Activated naive CD4-positive, alpha-beta T cell treated with anti-CD3 and anti-CD28 coated beads, Interleukin-2, amount 50 U/mL, for 72 hours (primary cell): ENCODE measurements at regions not wholly inside any gene's neighbourhood (a gene's known extent, or its start where the extent isn't known, plus 50 kb on each side); places are given as distances from the start of the nearest gene placed in this dataset.

Experiments
- ATAC-seq, 2 donors: fragments of 150-1000 bp; cut with Tn5 transposase; 2 replicates each; pipeline ENCODE4 v1.10.0; 2021; ENCODE audit warnings: mild to moderate bottlenecking in 2 of 2, moderate library complexity in 2 of 2
- DNase-seq, 2 donors: peaks; one replicate each; pipeline ENCODE4 v3.0.0; 2021 to 2022; ENCODE audit warnings: low spot score in 2 of 2
- H3K27ac Mint-ChIP-seq, 2 donors: one replicate each; pipeline ENCODE4 v1.8.0; 2022; ENCODE audit warnings: mild to moderate bottlenecking in 2 of 2, mixed read lengths in 2 of 2
- H3K36me3 Mint-ChIP-seq, 2 donors: one replicate each; pipeline ENCODE4 v1.8.0; 2022; ENCODE audit warnings: mixed read lengths in 2 of 2
- H3K9me3 Mint-ChIP-seq, 2 donors: one replicate each; pipeline ENCODE4 v1.8.0; 2022; ENCODE audit warnings: mixed read lengths in 2 of 2

GRCh38 chr10:4456279-4456678, 369.7 kb upstream of the AKR1E2 start:
- H3K27ac Mint-ChIP-seq = no peak overlapping the region
- no peaks in the 10 kb centered on the region for H3K9me3 Mint-ChIP-seq
- DNase-seq (no peak), ATAC-seq (no peak)
- no peaks in the 10 kb centered on the region for H3K36me3 Mint-ChIP-seq

- ATAC-seq (no peak), DNase-seq (no peak)
- H3K9me3 Mint-ChIP-seq = no peaks in the 10 kb centered on the region
- H3K36me3 Mint-ChIP-seq = no peaks in the 10 kb centered on the region
- H3K27ac Mint-ChIP-seq = no peak overlapping the region
These were observed 372.1 kb upstream of the AKR1E2 start for GRCh38 chr10:4453950-4454349.

- no peaks in the 10 kb centered on the region for H3K36me3 Mint-ChIP-seq
- ATAC-seq (no peak), DNase-seq (no peak)
- no peak overlapping the region for H3K27ac Mint-ChIP-seq
- H3K9me3 Mint-ChIP-seq = no peaks in the 10 kb centered on the region
These were observed 372.7 kb upstream of the AKR1E2 start for GRCh38 chr10:4453276-4453675.

- ATAC-seq (peak; percentile 39 to 51), DNase-seq (no peak)
- no peak overlapping the region for H3K27ac Mint-ChIP-seq
- peaks cover 0 to 3% of the 10 kb centered on the region in 2 donors for H3K9me3 Mint-ChIP-seq
- H3K36me3 Mint-ChIP-seq = no peaks in the 10 kb centered on the region
These were observed 374.8 kb upstream of the AKR1E2 start for GRCh38 chr10:4450981-4451908.

GRCh38 chr10:4450169-4450568, 375.8 kb upstream of the AKR1E2 start:
- peaks cover under 1 to 8% of the 10 kb centered on the region in 2 donors for H3K9me3 Mint-ChIP-seq
- no peak for DNase-seq
- peaks cover 0 to 2% of the 10 kb centered on the region in 2 donors for H3K36me3 Mint-ChIP-seq
- no peak overlapping the region for H3K27ac Mint-ChIP-seq
- no peak for ATAC-seq

- Mint-ChIP-seq H3K27ac (no peak overlapping the region), H3K9me3 (peaks cover 8 to 19% of the 10 kb centered on the region in 2 donors), H3K36me3 (peaks cover 7 to 9% of the 10 kb centered on the region in 2 donors)
- DNase-seq (no peak), ATAC-seq (no peak)
These were observed 378.0 kb upstream of the AKR1E2 start for GRCh38 chr10:4448030-4448429.

- H3K27ac Mint-ChIP-seq = no peak overlapping the region
- DNase-seq (no peak), ATAC-seq (no peak)
- H3K9me3 Mint-ChIP-seq = peaks cover 11 to 25% of the 10 kb centered on the region in 2 donors
- peaks cover 9 to 11% of the 10 kb centered on the region in 2 donors for H3K36me3 Mint-ChIP-seq
These were observed 382.6 kb upstream of the AKR1E2 start for GRCh38 chr10:4443419-4443818.

GRCh38 chr10:4442296-4442695, 383.7 kb upstream of the AKR1E2 start:
- DNase-seq = no peak
- no peak overlapping the region for H3K27ac Mint-ChIP-seq
- peaks cover 11 to 25% of the 10 kb centered on the region in 2 donors for H3K9me3 Mint-ChIP-seq
- peaks cover 9 to 11% of the 10 kb centered on the region in 2 donors for H3K36me3 Mint-ChIP-seq
- no peak for ATAC-seq

- Mint-ChIP-seq H3K36me3 (peaks cover 8 to 11% of the 10 kb centered on the region in 2 donors), H3K9me3 (peaks cover 11 to 18% of the 10 kb centered on the region in 2 donors), H3K27ac (no peak overlapping the region)
- ATAC-seq (no peak), DNase-seq (no peak)
These were observed 385.7 kb upstream of the AKR1E2 start for GRCh38 chr10:4440260-4440659.

- Mint-ChIP-seq H3K9me3 (peaks cover 3 to 5% of the 10 kb centered on the region in 2 donors), H3K36me3 (peaks cover 0 to 4% of the 10 kb centered on the region in 2 donors), H3K27ac (no peak overlapping the region)
- DNase-seq (no peak), ATAC-seq (no peak)
These were observed 388.2 kb upstream of the AKR1E2 start for GRCh38 chr10:4437791-4438190.

GRCh38 chr10:4437061-4437460, 388.9 kb upstream of the AKR1E2 start:
- H3K9me3 Mint-ChIP-seq = peaks cover 1 to 2% of the 10 kb centered on the region in 2 donors
- no peak overlapping the region for H3K27ac Mint-ChIP-seq
- H3K36me3 Mint-ChIP-seq = peaks cover 0 to 1% of the 10 kb centered on the region in 2 donors
- DNase-seq (no peak), ATAC-seq (no peak)

- Mint-ChIP-seq H3K27ac (no peak overlapping the region), H3K9me3 (no peaks in the 10 kb centered on the region), H3K36me3 (no peaks in the 10 kb centered on the region)
- DNase-seq = no peak
- ATAC-seq = no peak
These were observed 389.9 kb upstream of the AKR1E2 start for GRCh38 chr10:4436103-4436502.

- no peak for DNase-seq
- H3K27ac Mint-ChIP-seq = no peak overlapping the region
- no peak for ATAC-seq
- no peaks in the 10 kb centered on the region for H3K36me3 Mint-ChIP-seq
- no peaks in the 10 kb centered on the region for H3K9me3 Mint-ChIP-seq
These were observed 391.4 kb upstream of the AKR1E2 start for GRCh38 chr10:4434516-4435071.

GRCh38 chr10:4434105-4434504, 391.9 kb upstream of the AKR1E2 start:
- H3K27ac Mint-ChIP-seq = no peak overlapping the region
- H3K36me3 Mint-ChIP-seq = no peaks in the 10 kb centered on the region
- no peaks in the 10 kb centered on the region for H3K9me3 Mint-ChIP-seq
- DNase-seq = no peak
- ATAC-seq = no peak

- ATAC-seq (no peak), DNase-seq (no peak)
- peaks cover 0 to under 1% of the 10 kb centered on the region in 2 donors for H3K9me3 Mint-ChIP-seq
- H3K36me3 Mint-ChIP-seq = no peaks in the 10 kb centered on the region
- no peak overlapping the region for H3K27ac Mint-ChIP-seq
These were observed 394.7 kb upstream of the AKR1E2 start for GRCh38 chr10:4431114-4431863.

GRCh38 chr10:4429571-4429970, 396.4 kb upstream of the AKR1E2 start:
- H3K9me3 Mint-ChIP-seq = peaks cover 0 to 3% of the 10 kb centered on the region in 2 donors
- DNase-seq (no peak), ATAC-seq (no peak)
- H3K36me3 Mint-ChIP-seq = no peaks in the 10 kb centered on the region
- no peak overlapping the region for H3K27ac Mint-ChIP-seq

- DNase-seq (no peak), ATAC-seq (no peak)
- H3K27ac Mint-ChIP-seq = peak overlapping the region in 1 of 2 donors; percentile 72
- no peaks in the 10 kb centered on the region for H3K36me3 Mint-ChIP-seq
- peaks cover 0 to 3% of the 10 kb centered on the region in 2 donors for H3K9me3 Mint-ChIP-seq
These were observed 398.5 kb upstream of the AKR1E2 start for GRCh38 chr10:4427532-4427931.
